ENCODE measurements at regions not wholly inside any gene's neighbourhood (a gene's known extent, or its start where the extent isn't known, plus 50 kb on each side); places are given as distances from the start of the nearest gene placed in this dataset.
A peak's percentile ranks its signal among the peaks of the same experiment; 100 is the strongest.

DNA sequence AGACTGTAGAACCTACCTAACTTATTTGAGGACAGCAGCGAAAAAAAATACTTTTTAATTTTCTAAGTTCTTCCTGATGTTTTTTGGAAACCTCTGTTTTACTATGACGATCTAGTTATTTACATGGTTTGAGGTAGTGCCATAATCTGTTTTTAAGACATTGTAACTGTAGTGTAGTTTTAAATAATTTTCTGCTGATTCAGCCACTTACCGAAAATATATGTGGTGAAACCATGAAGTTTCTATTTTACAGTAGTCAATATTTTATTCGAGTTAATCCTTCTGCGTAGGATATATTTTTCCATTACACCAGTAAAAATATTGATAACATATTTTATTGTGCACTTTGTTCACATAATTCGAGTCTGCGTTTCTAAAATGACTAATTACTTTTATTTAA is 121.7 kb upstream of the RRP15 start:
- FAIRE-seq = no peak

DNA sequence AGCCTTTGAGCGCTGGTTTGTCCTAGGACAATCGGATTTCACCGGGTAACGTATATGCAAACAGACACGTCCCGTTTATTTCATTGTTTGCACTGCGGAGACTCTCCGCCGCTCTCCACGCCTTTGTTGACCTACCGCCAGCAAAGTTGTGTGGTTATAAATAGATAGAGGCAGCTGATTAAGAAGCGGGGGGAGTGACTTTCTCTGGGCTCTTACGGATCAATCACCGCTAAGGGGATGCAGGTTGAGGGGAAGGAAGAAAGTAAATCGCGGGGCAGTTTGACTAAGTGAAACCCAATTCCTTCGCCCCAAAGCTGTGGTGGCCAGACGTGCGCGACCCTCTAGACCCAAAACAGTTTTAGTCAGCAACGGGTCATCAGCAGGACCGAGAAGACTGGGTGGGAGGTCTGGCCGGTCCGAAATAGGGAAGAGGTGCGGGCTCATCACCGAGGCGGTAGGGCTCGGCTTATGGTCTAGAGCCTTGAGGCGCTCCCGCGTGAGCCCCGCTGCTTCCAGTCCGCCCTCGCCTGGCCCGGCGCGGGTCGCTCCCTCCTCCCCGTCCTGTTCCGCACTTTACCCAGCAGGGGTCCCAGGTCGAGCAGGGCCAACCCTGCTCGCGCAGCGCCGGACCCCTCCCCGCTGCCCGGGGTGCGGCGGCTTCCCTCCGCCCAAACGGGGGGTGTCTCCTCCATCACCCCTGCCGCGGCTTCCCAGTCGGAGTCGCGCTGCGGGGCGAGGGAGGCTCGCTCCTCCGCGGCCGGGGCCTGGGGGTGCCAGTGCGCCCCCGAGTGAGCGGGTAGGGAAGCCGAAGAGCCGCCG is 120.8 kb upstream of the RRP15 start:
- FAIRE-seq = no peak

GRCh38 chr1:218164930-218165700 is 120.0 kb upstream of the RRP15 start:
- FAIRE-seq = no peak

DNA sequence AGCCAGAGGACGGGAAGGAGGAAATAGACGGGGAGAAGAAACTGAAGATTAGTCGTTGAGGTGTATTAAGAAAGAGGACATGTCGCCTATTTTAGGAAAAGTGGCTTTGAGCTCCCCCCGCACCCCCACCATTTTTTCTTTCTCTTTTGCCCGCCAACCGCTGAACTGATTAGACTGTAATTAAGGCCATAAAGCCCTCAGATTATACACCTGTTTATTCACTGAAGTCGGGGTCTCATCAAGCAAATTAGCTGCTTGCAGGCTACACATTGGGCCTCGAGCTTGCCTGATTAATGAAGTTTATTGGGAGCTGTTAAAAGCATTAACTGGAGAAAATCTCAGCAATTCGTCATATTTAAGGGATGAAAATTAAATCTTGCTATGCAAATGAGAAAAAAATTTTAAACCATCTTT is 119.4 kb upstream of the RRP15 start:
- FAIRE-seq = no peak

GRCh38 chr1:218166268-218166945 is 118.7 kb upstream of the RRP15 start:
- no peak for FAIRE-seq

DNA sequence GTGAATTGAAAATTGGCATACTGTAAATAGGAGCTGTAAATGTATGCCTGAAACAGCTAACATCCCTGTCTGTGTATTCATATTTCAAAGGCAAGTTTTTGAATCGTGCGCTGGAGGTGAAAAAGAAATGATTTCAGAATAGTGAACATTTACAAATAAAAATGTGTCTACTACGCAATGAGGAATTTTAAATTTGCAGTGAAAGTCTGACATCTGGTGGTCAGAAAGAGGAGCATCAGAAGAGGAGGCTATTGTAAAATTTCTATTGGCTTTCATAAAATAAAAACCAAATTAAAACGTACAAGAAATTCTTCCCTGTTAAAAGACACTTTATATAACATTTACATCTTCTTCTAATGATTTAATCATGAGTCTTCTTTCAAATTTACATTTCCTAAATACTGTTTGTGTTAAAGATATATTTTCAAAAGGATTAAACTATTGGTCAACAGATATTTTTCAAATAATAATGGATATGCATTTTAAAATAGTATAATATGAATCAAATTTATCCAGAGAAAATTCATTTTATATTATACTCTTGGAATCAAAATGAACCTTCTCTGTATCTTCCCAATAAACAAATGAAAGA is 113.7 kb upstream of the RRP15 start:
- FAIRE-seq = peak; percentile 75

DNA sequence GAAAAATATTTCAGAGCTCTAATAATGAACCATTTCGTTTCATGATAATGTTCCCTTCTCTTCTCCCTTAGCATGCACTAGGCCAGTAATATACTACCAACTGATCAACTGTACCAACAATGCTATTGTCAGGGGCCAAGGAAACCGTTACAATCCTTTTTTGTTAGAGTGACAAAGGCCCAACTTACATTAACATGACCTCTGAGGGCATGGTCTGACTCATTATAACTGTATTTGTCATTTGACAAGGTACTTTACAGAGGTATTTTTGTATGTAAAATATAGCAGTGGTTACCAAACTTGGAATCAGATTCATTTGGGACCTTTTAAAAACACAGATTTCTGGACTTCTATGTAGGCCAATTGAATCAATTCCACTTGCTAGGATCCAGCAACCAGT is 102.6 kb upstream of the RRP15 start:
- FAIRE-seq = no peak

- no peak for FAIRE-seq
Observed at GRCh38 chr1:218200979-218201378, 84.1 kb upstream of the RRP15 start.

DNA sequence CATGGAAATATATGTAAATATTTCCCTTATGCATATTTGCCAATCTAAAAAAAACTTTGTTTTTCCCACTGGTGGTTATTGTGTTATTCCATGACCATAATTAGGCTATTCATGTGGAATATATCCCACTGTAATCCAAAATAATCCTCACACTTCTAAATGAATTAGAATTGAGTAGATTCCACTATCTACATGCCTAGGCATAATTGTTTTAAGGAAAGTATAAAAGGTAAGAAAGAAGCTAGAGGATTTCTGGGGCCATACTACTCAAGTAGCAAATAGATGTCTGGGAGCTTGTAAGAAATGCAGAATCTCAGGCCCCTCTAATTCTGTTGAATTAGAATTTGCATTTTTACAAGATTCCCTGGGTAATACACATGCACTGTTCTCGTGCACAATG is 83.5 kb upstream of the RRP15 start:
- no peak for FAIRE-seq

DNA sequence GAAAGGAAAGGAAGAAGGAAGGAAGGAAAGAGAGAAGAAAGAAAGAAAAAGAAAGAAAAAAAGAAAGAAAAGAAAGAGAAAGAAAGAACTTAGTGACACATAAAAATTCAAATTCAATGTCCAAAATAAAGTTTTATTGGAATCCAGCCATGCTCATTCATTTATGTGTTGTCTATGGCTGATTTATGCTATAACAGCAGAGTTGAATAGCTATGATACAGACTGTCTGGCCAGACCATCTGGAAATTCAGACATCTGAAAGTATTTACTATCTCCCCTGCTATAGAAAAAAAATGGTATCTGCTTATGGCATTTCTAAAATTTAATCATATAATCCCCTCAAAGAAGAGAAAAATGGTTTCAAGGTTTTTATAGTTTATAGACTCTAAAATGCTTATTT is 79.4 kb upstream of the RRP15 start:
- no peak for FAIRE-seq

GRCh38 chr1:218207194-218207593 is 77.9 kb upstream of the RRP15 start:
- FAIRE-seq = no peak

DNA sequence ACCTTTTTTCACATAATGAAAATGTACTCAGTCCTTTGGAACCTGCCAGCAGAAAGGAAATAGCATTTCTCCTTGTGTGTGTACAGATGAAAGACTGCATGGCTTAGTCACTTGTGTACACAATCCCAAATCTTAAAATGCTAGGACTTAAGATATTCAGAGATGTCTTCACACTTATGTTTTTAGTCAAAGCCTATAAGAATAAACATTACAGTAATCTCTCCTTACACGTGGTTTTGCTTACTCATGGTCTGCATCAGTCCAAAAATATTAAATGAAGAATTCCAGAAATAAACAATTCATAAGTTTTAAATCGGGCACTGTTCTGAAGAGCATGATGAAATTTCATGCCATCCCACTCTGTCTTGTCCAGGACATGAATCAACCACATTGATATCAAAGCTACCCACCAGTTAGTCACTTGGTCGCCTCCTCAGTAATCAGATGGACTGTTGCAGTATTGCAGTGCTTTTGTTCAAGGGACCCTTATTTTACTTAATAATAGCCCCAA is 75.7 kb upstream of the RRP15 start:
- FAIRE-seq = no peak

- FAIRE-seq = no peak
Observed at GRCh38 chr1:218211241-218211640, 73.9 kb upstream of the RRP15 start.

DNA sequence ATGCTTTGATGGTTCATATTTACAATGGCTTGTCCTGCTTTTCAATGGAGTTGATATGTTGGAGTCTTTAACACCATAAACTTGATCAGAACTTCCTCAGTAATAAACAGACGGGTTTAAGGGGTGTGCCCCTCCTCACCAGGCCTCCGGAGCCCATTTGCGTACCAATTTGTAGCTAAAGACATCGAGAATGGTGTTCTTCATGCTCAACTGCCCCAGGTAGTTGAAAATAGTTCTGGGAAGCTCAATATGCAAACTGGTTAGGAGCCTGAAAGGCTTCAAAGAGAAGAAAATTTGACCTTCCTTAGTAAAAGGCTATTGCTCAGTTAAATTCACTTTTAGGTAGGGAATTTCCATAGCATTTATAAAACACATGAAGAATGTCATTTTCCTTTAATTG is 68.1 kb upstream of the RRP15 start:
- no peak for FAIRE-seq

DNA sequence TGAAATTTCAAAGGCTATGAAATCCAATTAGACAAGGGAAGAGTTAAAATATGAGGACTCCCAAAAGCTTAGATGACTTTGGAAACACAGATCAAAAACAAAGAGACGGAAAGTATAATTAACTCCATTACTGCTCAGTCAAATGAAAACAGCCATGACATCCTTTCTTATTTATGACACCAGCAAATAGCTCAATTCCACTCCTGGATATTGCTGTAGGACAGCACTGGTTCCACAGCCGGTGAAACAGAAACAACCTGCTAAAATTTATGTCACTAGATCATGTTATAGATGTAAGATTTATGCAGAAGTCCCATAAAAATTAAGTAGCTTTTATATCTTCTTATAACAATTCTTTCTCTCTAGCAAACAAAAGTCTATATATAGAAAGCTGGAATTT is 65.6 kb upstream of the RRP15 start:
- no peak for FAIRE-seq

DNA sequence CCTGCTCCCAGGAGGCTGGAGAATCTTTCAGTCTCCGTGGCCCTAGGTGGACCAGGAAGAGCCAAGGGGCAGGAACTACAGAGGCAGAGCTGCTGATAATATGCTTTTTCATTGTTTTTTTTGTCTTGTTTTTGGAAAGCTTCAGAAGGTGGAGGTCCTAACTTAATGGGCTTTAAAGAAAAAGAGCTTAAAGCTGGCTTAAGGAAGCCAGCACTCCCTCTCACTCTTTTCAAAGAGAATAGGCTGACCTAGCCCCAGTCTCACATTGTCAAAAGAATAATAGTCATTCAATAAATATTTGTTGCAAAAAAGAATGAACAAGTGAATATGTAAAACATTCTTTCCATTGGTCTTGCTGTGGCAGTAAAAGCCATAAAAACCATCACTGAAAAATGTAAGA is 61.0 kb upstream of the RRP15 start:
- no peak for FAIRE-seq

- no peak for FAIRE-seq
Observed at GRCh38 chr1:218226005-218226404, 59.1 kb upstream of the RRP15 start.
